T1000 (cell line): ENCODE measurements at regions not wholly inside any gene's neighbourhood (a gene's known extent, or its start where the extent isn't known, plus 50 kb on each side); places are given as distances from the start of the nearest gene placed in this dataset.

Experiments
- DNase-seq: peaks from one replicate; lab custom pipeline; 2025; ENCODE audit warnings: mixed read lengths; lab: John Stamatoyannopoulos, UW

GRCh38 chr9:117487555-117488175 is 72.8 kb upstream of the ASTN2 start:
- no peak for DNase-seq

GRCh38 chr9:117486426-117486825 is 71.6 kb upstream of the ASTN2 start:
- no peak for DNase-seq

GRCh38 chr9:117485176-117485575 is 70.3 kb upstream of the ASTN2 start:
- peak; percentile 38 for DNase-seq

- no peak for DNase-seq
Measured at GRCh38 chr9:117480729-117481128, 65.9 kb upstream of the ASTN2 start.

GRCh38 chr9:117480253-117480652 is 65.4 kb upstream of the ASTN2 start:
- no peak for DNase-seq

- DNase-seq = no peak
Measured at GRCh38 chr9:117473293-117473692, 58.4 kb upstream of the ASTN2 start.

- no peak for DNase-seq
Measured at GRCh38 chr9:117470902-117471301, 56.0 kb upstream of the ASTN2 start.

GRCh38 chr9:117470455-117470854 is 55.6 kb upstream of the ASTN2 start:
- no peak for DNase-seq

GRCh38 chr9:117466111-117466510 is 51.3 kb upstream of the ASTN2 start:
- DNase-seq = no peak

GRCh38 chr9:117465706-117466105 is 50.8 kb upstream of the ASTN2 start:
- DNase-seq = no peak

GRCh38 chr9:117464941-117465616 is 50.2 kb upstream of the ASTN2 start:
- no peak for DNase-seq
